SK-N-MC (cell line): ENCODE measurements at regions not wholly inside any gene's neighbourhood (a gene's known extent, or its start where the extent isn't known, plus 50 kb on each side); places are given as distances from the start of the nearest gene placed in this dataset.

Experiments
- EZH2 ChIP-seq: fragments of 200-600 bp; sonication (generic); IDR thresholded peaks from one replicate; pipeline ENCODE4 v1.6.1; 2017; ENCODE audit warnings: antibody characterized with exemption
- POLR2AphosphoS5 ChIP-seq: IDR thresholded peaks from 2 replicates; pipeline ENCODE4 v1.6.1; 2012; ENCODE audit warnings: mild to moderate bottlenecking, low read depth, low read length, borderline replicate concordance

DNA sequence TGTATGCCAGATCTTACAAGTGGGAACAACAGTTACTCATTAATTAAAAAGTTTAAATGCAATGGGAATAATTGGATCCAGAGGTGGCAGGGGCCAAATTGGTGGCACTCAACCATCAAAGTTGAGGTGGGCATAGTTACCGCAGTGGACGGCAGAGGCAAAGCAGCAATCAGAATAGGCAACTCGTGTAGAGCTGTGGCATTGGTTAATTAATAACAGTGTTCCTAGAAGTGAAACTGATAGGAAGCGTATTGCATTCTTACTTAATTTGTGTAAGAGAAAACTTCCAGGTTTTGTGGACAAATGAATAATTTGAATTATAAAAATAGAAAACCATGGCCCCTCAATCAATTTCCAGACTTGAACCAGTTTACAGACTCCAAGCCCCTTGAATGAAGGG is 1068.2 kb upstream of the ACVR2A start:
- TF ChIP-seq POLR2AphosphoS5: no peak
- no peak for TF ChIP-seq EZH2
